ENCODE measurements at regions not wholly inside any gene's neighbourhood (a gene's known extent, or its start where the extent isn't known, plus 50 kb on each side); places are given as distances from the start of the nearest gene placed in this dataset.
"Not testable (repeated sequence)": the region's sequence is repeated elsewhere in the genome, so short reads cannot be mapped to it uniquely, and the experiment has no call there.

DNA sequence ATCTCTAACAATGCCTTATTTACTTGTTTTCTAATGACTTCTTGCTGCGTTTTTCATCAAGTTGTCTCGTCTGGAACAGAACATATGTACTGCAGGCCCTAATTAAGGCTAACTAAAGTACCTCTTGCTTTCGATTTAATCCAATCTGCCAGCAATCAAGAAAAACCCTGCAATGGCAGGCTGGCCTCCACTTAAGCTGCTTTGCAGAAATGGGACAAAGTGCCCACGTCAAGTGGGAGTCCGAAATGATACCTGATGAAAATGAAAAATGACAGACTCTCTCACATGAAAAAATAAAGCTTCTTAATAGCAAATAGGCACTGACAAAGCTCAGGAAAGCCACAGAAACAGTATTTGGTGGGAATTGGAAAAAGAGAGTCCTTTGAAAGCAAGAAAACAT lies 1454.7 kb downstream of the FAM181B start:
- Mint-ChIP-seq H3K4me1 (no peaks in the 10 kb centered on the region), H3K4me3 (no peak overlapping the region), H3K27ac (no peak overlapping the region), H3K36me3 (no peaks in the 10 kb centered on the region), H3K9me3 (peaks cover 0 to 4% (median 2%) of the 10 kb centered on the region in 3 donors), H3K27me3 (no peaks in the 10 kb centered on the region)

DNA sequence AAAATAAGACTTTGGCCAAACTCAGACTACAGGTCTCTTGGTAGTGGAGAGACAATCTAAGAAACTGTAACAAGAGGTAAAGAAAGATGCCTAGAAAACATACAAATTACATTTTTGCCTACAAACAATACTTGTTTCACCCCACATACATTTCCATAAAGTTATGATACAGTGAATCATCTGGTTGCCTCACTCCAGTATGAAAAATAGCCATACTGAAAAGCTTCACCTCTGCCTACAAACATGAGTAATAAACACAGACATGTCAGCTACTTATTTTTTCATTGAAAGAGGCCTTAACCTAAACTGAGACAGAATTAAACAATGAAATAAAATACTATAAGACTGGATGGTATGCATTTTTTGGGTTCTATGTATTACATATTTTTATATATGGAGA lies 1463.0 kb downstream of the FAM181B start:
- H3K27me3 Mint-ChIP-seq: no peaks in the 10 kb centered on the region
- no peaks in the 10 kb centered on the region for H3K36me3 Mint-ChIP-seq
- H3K27ac Mint-ChIP-seq: no peak overlapping the region
- H3K9me3 Mint-ChIP-seq: no peaks in the 10 kb centered on the region
- H3K4me1 Mint-ChIP-seq: no peaks in the 10 kb centered on the region
- H3K4me3 Mint-ChIP-seq: no peak overlapping the region

DNA sequence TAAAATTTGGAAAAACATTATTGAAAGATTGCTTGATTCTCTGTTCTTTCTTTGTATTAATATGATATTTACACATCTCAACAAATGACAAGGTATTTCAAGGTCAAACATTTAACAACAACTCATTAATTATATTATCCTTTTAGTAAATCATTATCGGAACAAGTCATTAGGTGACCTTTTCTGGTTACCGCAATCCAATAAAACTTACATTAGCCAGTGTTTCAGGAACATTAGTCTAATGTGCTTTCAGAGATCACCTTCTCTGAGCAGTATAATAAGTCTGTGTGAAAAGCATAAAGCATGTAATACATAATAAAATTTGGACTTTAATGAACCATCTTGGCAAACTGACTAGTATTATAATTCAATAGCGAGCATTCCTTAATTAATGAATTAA lies 1466.4 kb downstream of the FAM181B start:
- Mint-ChIP-seq H3K27ac (no peak overlapping the region), H3K27me3 (no peaks in the 10 kb centered on the region), H3K36me3 (no peaks in the 10 kb centered on the region), H3K4me1 (no peaks in the 10 kb centered on the region), H3K4me3 (no peak overlapping the region), H3K9me3 (peaks cover 0 to 5% (median 3%) of the 10 kb centered on the region in 3 donors)

DNA sequence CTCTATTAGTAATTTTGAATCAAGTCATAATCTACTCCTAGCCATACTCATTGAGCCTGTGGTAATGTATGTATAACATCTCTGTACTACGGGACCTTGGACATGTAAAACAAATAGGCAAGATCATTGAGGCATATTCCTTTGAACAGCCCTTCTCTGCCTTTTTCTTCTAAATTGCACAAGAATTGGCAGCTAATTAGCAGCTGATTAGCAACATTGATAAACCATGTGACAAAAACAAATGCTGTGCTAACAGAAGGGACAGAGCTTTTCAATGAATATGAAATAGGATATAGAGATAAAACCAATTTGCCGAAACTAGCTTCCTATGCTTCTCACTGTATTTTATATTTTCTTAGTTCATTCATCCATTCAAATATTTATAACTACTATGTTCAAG lies 1474.2 kb downstream of the FAM181B start:
- Mint-ChIP-seq H3K4me3 (no peak overlapping the region), H3K27me3 (no peaks in the 10 kb centered on the region), H3K9me3 (peaks cover 0 to 9% (median 1%) of the 10 kb centered on the region in 3 donors), H3K4me1 (no peaks in the 10 kb centered on the region), H3K36me3 (no peaks in the 10 kb centered on the region), H3K27ac (no peak overlapping the region)

DNA sequence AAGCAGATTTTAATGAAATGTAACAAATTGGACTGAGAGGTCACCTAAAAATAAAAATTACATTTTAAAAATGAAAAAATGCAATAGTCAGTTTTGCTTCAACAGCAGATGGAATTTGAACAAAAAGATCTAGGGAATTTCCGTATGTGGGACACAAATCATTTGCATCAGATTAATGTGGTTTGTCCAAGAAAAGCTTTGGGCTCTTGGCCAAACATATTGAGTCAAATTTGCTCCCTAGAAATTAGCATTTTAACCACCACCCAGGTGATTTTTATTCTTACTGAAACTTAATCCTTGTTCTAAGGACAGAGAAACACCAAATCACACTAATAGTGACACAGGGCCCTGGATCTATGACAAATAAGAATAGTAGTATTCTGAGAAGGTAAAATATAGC lies 1477.8 kb downstream of the FAM181B start:
- Mint-ChIP-seq H3K27me3 (no peaks in the 10 kb centered on the region), H3K4me3 (no peak overlapping the region), H3K36me3 (no peaks in the 10 kb centered on the region), H3K9me3 (peaks cover 0 to 4% (median 1%) of the 10 kb centered on the region in 3 donors), H3K4me1 (no peaks in the 10 kb centered on the region), H3K27ac (no peak overlapping the region)

DNA sequence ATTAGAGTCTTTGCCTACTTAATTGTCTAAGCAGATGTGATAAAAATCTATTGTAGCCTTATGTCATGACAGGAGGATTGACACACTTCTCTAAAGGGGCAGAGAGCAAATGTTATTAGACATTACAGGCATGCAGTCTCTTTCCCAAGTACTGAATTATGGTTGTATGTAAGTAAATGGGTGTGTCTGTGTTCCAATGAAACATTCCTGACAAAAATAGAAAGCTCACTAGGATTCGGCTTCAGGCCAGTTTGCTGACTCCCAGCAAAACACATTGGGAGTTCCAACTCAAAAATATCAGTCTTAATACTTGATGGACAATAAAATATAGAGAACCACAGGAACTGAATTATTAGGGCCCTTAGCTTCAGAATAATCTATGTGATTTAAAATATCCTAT lies 1480.4 kb downstream of the FAM181B start:
- Mint-ChIP-seq H3K27me3 (no peaks in the 10 kb centered on the region), H3K27ac (no peak overlapping the region), H3K4me3 (no peak overlapping the region), H3K36me3 (no peaks in the 10 kb centered on the region), H3K9me3 (peaks cover 0 to 3% (median 0%) of the 10 kb centered on the region in 3 donors), H3K4me1 (no peaks in the 10 kb centered on the region)

DNA sequence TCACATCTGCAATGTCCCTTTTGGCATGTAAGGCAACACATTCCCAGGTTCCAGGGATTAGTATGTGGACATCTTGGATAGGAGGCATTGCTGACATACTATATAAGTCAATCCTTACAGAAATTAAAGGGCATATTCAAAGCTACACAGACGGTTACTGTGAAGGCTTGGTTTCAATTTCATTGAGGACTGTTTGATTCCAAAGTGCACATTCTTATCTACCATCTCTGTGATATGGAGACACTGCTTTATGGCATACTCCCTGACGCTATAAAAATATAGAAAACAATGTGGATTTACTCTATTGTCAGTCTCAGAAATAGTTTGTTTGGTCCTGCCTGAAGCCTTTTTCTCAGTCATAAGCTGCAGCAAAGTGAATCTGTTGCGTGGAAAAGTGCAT lies 1486.7 kb downstream of the FAM181B start:
- no peak overlapping the region for H3K27ac Mint-ChIP-seq
- no peaks in the 10 kb centered on the region for H3K27me3 Mint-ChIP-seq
- H3K36me3 Mint-ChIP-seq: no peaks in the 10 kb centered on the region
- peaks cover 0 to 3% (median 3%) of the 10 kb centered on the region in 3 donors for H3K9me3 Mint-ChIP-seq
- H3K4me1 Mint-ChIP-seq: no peaks in the 10 kb centered on the region
- H3K4me3 Mint-ChIP-seq: no peak overlapping the region

DNA sequence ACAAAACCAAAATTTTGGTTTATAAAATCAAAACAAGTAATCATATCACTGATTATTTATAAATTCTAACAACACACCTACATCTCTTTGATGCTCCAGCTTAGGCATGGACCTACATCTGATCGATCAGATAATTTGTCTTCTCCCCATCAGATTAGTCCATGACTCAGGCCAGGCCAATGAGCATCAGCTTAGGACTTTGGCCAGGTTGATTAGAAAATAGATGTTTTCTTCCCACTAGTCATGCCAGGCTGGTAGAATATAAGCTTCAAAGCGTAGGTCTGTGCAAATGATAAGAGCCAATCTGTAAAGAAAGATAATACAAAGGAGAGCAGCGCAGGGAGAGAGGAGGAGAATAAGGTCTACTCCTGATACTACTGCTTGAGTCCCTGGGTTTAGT lies 1487.9 kb downstream of the FAM181B start:
- no peaks in the 10 kb centered on the region for H3K27me3 Mint-ChIP-seq
- no peak overlapping the region for H3K27ac Mint-ChIP-seq
- no peaks in the 10 kb centered on the region for H3K4me1 Mint-ChIP-seq
- H3K36me3 Mint-ChIP-seq: no peaks in the 10 kb centered on the region
- peaks cover 0 to 3% (median 3%) of the 10 kb centered on the region in 3 donors for H3K9me3 Mint-ChIP-seq
- no peak overlapping the region for H3K4me3 Mint-ChIP-seq

DNA sequence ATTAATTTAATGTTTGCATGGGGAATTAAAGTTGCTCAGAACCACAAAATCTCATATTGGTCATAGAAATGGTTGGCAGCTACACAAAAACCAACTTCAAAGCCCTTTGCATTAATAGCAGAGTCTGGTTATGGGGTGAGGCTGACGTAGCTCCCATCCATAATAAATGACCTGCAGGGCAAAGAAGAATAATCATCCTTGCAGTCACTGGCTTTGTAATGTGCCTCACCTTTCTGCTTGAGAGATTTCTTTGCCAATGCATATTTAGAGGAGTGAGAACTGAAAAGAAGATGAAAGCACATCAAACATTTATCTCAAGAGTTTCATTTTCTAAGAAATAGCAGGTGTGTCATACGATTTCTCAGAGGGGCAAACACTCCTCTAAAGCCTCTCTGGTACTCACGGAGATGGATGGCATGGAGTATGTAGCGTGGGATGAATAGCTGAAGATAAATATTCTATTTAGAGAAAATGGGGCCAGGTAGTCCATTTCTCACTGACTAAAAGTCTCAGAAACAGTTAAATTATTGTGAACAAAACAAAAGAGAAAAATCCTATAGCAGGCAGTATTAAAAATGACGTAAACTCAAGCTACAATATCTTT lies 1491.9 kb downstream of the FAM181B start:
- Mint-ChIP-seq H3K27me3 (no peaks in the 10 kb centered on the region), H3K36me3 (no peaks in the 10 kb centered on the region), H3K4me3 (no peak overlapping the region), H3K4me1 (no peaks in the 10 kb centered on the region), H3K27ac (no peak overlapping the region), H3K9me3 (peaks cover 0 to 3% (median 0%) of the 10 kb centered on the region in 3 donors)

DNA sequence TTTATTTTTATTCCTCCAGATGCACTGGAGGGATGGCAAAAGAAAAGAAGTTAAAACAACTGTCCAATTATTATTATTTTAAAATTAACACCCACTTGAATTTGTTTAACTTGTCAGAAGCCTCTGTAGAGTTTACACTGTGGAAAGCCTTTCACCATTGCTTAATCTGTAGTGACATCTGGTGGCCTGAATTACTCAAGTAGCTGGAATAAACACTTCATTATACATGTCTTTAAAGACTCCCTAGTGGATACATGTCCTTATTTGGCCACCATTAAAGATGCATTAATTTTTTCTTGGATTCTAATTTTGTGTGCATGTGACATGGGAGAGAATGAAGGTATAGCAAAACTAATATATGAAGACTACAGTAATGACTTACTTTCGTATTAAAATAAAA lies 1496.5 kb downstream of the FAM181B start:
- Mint-ChIP-seq H3K27me3 (no peaks in the 10 kb centered on the region), H3K4me3 (no peak overlapping the region), H3K36me3 (no peaks in the 10 kb centered on the region), H3K9me3 (no peaks in the 10 kb centered on the region), H3K4me1 (no peaks in the 10 kb centered on the region), H3K27ac (no peak overlapping the region)

DNA sequence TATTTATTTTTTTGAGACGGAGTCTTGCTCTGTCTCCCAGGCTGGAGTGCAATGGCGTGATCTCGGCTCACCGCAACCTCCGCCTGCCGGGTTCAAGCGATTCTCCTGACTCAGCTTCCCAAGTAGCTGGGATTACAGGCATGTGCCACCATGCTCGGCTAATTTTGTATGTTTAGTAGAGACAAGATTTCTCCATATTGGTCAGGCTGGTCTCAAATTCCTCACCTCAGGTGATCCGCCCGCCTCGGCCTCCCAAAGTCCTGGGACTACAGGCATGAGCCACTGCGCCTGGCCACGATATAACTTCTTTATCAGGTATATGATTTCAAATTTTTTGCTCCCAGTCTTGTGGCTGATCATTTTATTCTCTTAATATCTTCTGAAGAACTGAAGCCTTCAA lies 1506.3 kb downstream of the FAM181B start:
- H3K4me1 Mint-ChIP-seq, H3K27me3 Mint-ChIP-seq, H3K9me3 Mint-ChIP-seq, H3K27ac Mint-ChIP-seq, H3K4me3 Mint-ChIP-seq, H3K36me3 Mint-ChIP-seq: not testable (repeated sequence)

DNA sequence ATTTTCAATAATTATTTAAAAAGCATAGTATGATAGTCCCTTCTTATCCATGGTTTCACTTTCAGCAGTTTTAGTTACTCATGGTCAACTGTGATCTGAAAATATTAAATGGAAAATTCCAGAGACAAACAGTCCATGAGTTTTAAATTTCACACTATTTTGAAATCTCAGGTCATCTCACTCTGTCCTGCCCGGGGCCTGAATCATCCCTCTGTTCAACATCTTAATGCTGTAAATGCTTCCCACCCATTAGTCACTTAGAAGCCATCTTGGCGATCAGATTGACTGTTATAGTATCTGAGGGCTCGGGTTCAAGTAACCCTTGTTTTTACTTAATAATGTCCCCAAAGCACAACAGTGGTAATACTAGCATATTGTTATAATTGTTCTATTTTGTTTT lies 1509.3 kb downstream of the FAM181B start:
- Mint-ChIP-seq H3K4me3 (no peak overlapping the region), H3K4me1 (no peaks in the 10 kb centered on the region), H3K27ac (no peak overlapping the region), H3K36me3 (peaks cover 3% of the 10 kb centered on the region), H3K9me3 (peaks cover 0 to 3% (median 0%) of the 10 kb centered on the region in 3 donors), H3K27me3 (no peaks in the 10 kb centered on the region)

DNA sequence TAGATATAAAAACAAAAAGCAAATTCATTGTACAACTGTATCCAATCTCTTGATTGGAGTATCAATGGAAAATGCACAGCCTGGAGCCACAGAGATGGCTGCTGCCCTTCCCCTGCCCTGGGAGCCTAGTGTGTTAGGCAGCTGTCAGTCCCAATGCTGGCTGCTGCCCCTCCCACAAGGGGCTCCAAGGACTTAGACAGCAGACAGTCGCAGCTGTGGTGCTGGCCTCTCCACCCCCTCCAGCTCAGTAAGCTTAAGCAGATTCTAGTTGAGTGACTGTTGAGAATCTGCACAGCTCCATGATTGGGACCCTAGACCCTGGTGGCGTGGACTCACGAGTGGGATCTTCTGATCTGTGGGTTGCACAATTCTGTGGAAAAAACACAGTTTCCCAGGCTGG lies 1511.2 kb downstream of the FAM181B start:
- Mint-ChIP-seq H3K27me3 (no peaks in the 10 kb centered on the region), H3K4me3 (no peak overlapping the region), H3K4me1 (no peaks in the 10 kb centered on the region), H3K27ac (no peak overlapping the region), H3K9me3 (peaks cover 0 to 3% (median 2%) of the 10 kb centered on the region in 3 donors), H3K36me3 (peaks cover 3% of the 10 kb centered on the region)

DNA sequence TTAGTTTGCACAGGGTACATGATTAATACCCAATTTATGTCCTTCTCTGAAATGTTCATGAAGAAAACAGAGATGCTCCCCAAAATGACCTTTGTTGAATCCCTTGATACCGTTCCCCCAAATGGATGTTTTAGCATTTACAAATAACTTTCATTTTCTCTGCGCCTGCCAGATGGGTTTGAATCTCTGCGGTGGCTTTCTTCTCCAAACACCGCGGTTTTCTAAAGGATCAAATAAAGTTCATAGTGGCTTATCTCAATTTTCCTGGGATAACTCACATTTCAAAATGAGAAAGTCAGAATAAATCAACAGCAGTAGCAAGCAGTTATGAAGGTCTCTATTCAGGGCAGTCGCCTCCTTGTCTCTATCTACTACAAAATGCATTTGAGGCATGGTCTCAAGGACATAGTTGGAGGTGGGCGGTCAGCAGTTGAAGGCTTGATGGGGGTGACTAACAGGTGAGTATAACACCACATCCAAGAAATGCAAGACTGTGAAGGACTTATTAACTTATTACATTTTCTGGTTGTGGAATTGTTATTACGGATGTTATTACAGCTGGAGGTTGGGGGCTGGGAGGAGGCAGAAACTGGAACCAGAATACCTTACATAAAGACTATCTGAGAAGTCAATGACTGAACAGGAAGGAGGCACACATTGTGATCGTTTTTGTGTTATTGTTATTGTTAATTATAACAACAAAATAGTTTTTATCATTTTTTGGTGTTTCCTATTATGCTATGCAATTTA lies 1513.3 kb downstream of the FAM181B start:
- no peaks in the 10 kb centered on the region for H3K4me1 Mint-ChIP-seq
- H3K4me3 Mint-ChIP-seq: no peak overlapping the region
- no peaks in the 10 kb centered on the region for H3K36me3 Mint-ChIP-seq
- H3K27me3 Mint-ChIP-seq: no peaks in the 10 kb centered on the region
- H3K9me3 Mint-ChIP-seq: peaks cover 0 to 3% (median 2%) of the 10 kb centered on the region in 3 donors
- no peak overlapping the region for H3K27ac Mint-ChIP-seq

DNA sequence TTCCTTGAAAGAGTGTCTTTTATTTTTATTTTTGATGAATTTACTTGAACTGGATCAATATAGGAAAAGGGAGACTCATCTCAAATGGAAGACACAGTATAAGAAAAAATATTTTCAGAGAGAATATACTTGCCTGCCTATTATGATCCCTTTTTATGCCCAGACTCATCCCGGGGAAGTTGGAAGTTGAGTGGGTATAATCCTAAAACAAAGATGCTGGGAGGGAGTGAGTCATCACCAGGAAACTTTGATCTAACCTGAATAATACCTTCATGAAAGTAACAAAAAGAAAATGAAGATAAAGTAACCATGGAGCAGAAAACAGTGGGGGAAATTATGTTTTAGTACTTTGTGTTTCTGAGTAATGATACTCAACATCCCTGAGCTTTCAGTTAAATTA lies 1514.0 kb downstream of the FAM181B start:
- Mint-ChIP-seq H3K9me3 (peaks cover 2 to 4% (median 3%) of the 10 kb centered on the region in 3 donors), H3K27ac (no peak overlapping the region), H3K4me3 (no peak overlapping the region), H3K27me3 (no peaks in the 10 kb centered on the region), H3K4me1 (no peaks in the 10 kb centered on the region), H3K36me3 (no peaks in the 10 kb centered on the region)

DNA sequence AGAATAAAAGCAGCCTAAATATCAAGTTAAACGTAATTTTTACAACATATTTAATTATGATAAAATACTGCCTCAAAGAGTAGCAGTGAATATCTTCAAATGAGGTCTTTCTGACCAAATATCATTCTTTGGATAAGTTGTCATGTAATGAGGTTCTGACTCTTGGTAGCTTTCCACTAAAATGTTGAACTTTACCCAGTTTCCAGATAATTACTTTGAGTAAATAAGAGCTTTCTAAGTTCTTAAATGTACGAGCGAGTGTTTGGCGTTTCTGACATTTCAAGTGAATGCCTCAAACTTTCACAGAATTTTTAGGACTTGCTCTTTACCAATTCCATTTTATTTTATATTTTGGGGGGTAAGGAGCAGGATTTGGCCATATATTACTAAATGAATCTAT lies 1515.2 kb downstream of the FAM181B start:
- peaks cover 2 to 7% (median 3%) of the 10 kb centered on the region in 3 donors for H3K9me3 Mint-ChIP-seq
- H3K27me3 Mint-ChIP-seq: no peaks in the 10 kb centered on the region
- H3K4me3 Mint-ChIP-seq: no peak overlapping the region
- H3K27ac Mint-ChIP-seq: no peak overlapping the region
- H3K4me1 Mint-ChIP-seq: no peaks in the 10 kb centered on the region
- no peaks in the 10 kb centered on the region for H3K36me3 Mint-ChIP-seq

Measured in IgD-negative memory B cell (primary cell).